Calu3 (cell line): ENCODE measurements at regions not wholly inside any gene's neighbourhood (a gene's known extent, or its start where the extent isn't known, plus 50 kb on each side); places are given as distances from the start of the nearest gene placed in this dataset.

Experiments used
- BruUV-seq: library from RNA; stranded (reverse); fragments of 400-500 nt; replicated peaks from 2 replicates; lab custom pipeline; 2021; lab: Mats Ljungman, UMichigan
- CTCF ChIA-PET: fragments of 300-600 bp; sonication (Branson Sonifier 250); formaldehyde crosslinking; loops from one replicate; lab custom pipeline; 2022; ENCODE audit warnings: antibody characterized with exemption; lab: Charles Lee
- DNase-seq: peaks from one replicate; pipeline ENCODE4 v3.0.0; 2022
- H3K27ac Mint-ChIP-seq: one replicate; pipeline ENCODE4 v1.8.0; 2022; ENCODE audit warnings: mixed read lengths; ENCODE audit not compliant: unreplicated experiment
- H3K27me3 Mint-ChIP-seq: one replicate; pipeline ENCODE4 v1.8.0; 2022; ENCODE audit warnings: mixed read lengths; ENCODE audit not compliant: unreplicated experiment
- H3K36me3 Mint-ChIP-seq: one replicate; pipeline ENCODE4 v1.8.0; 2022; ENCODE audit warnings: mild to moderate bottlenecking, moderate library complexity, mixed read lengths; ENCODE audit not compliant: insufficient read depth, unreplicated experiment
- H3K4me1 Mint-ChIP-seq: one replicate; pipeline ENCODE4 v1.8.0; 2022; ENCODE audit warnings: mild to moderate bottlenecking, low read depth, mixed read lengths; ENCODE audit not compliant: unreplicated experiment
- H3K4me3 Mint-ChIP-seq: one replicate; pipeline ENCODE4 v1.8.0; 2022; ENCODE audit warnings: mild to moderate bottlenecking, low read depth, moderate library complexity, mixed read lengths; ENCODE audit not compliant: unreplicated experiment
- H3K9me3 Mint-ChIP-seq: one replicate; pipeline ENCODE4 v1.8.0; 2022; ENCODE audit warnings: low read depth, mixed read lengths; ENCODE audit not compliant: unreplicated experiment
- CTCF ChIP-seq: fragments of 200-600 bp; IDR thresholded peaks from one replicate; pipeline ENCODE4 v1.8.0; 2022; ENCODE audit warnings: antibody characterized with exemption; ENCODE audit not compliant: unreplicated experiment
- intact Hi-C: fragments of 100-400 bp; cut with micrococcal nuclease; formaldehyde crosslinking; loops from one replicate; pipeline ENCODE4 v1.10.0; 2022; ENCODE audit not compliant: unreplicated experiment

- BruUV-seq, result no TSS peak
- CTCF ChIA-PET, result no interaction called here
- Mint-ChIP-seq H3K27me3 (peaks cover 66% of the 10 kb centered on the region), H3K4me1 (no peaks in the 10 kb centered on the region), H3K9me3 (peaks cover 4% of the 10 kb centered on the region), H3K4me3 (no peak overlapping the region), H3K36me3 (no peaks in the 10 kb centered on the region), H3K27ac (no peak overlapping the region)
- intact Hi-C loops, result no loop called here
- DNase-seq, result no peak
- TF ChIP-seq CTCF, result no peak
These were observed 81.5 kb upstream of the FAM171A1 start for GRCh38 chr10:15452545-15452944.

- Mint-ChIP-seq H3K36me3 (no peaks in the 10 kb centered on the region), H3K27ac (no peak overlapping the region), H3K4me3 (no peak overlapping the region), H3K9me3 (no peaks in the 10 kb centered on the region), H3K4me1 (no peaks in the 10 kb centered on the region), H3K27me3 (peaks cover 71% of the 10 kb centered on the region)
- intact Hi-C loops, result no loop called here
- BruUV-seq, result no TSS peak
- DNase-seq, result no peak
- TF ChIP-seq CTCF, result no peak
- CTCF ChIA-PET, result no interaction called here
These were observed 80.3 kb upstream of the FAM171A1 start for GRCh38 chr10:15451137-15452094.

- Mint-ChIP-seq H3K4me3 (no peak overlapping the region), H3K27me3 (peaks cover 68% of the 10 kb centered on the region), H3K4me1 (no peaks in the 10 kb centered on the region)
These were observed 77.5 kb upstream of the FAM171A1 start for GRCh38 chr10:15448598-15448997.

GRCh38 chr10:15445006-15445390, 73.9 kb upstream of the FAM171A1 start:
- CTCF ChIA-PET, result no interaction called here
- H3K27me3 Mint-ChIP-seq, result peaks cover 46% of the 10 kb centered on the region
- peaks cover 5% of the 10 kb centered on the region for H3K4me1 Mint-ChIP-seq
- H3K9me3 Mint-ChIP-seq, result no peaks in the 10 kb centered on the region
- no peak for TF ChIP-seq CTCF
- no peak overlapping the region for H3K4me3 Mint-ChIP-seq
- BruUV-seq, result no TSS peak
- intact Hi-C loops, result no loop called here
- H3K36me3 Mint-ChIP-seq, result no peaks in the 10 kb centered on the region
- no peak for DNase-seq
- no peak overlapping the region for H3K27ac Mint-ChIP-seq

More at GRCh38 chr10:15448598-15448997, 77.5 kb upstream of the FAM171A1 start:
- no peaks in the 10 kb centered on the region for H3K36me3 Mint-ChIP-seq
- no peak for DNase-seq
- H3K27ac Mint-ChIP-seq, result no peak overlapping the region
- intact Hi-C loops, result no loop called here
- TF ChIP-seq CTCF, result no peak
- CTCF ChIA-PET, result no interaction called here
- BruUV-seq, result no TSS peak
- H3K9me3 Mint-ChIP-seq, result no peaks in the 10 kb centered on the region
